ENCODE measurements at regions not wholly inside any gene's neighbourhood (a gene's known extent, or its start where the extent isn't known, plus 50 kb on each side); places are given as distances from the start of the nearest gene placed in this dataset.

- TF ChIP-seq CTCF (IDR thresholded peaks at IDR 0.05), result no peak
- TF ChIP-seq POLR2A (IDR thresholded peaks at IDR 0.05), result no peak
These were observed 71.3 kb downstream of the S1PR1 start for GRCh38 chr1:101307985-101308689.
